Suprapubic skin (tissue), 4 donors: ENCODE measurements at regions not wholly inside any gene's neighbourhood (a gene's known extent, or its start where the extent isn't known, plus 50 kb on each side); places are given as distances from the start of the nearest gene placed in this dataset.

Source experiments
- DNase-seq, 2 donors: peaks; one replicate each; pipeline ENCODE4 v3.0.0-alpha.2; 2019; ENCODE audit warnings: low spot score in 2 of 2
- H3K27ac ChIP-seq: fragments of 200-600 bp; sonication (generic); one replicate; pipeline ENCODE4 v1.5.1; 2019
- H3K27me3 ChIP-seq: fragments of 200-600 bp; sonication (generic); one replicate; pipeline ENCODE4 v1.5.1; 2019
- H3K36me3 ChIP-seq: fragments of 200-600 bp; sonication (generic); one replicate; pipeline ENCODE4 v1.5.1; 2019
- H3K4me1 ChIP-seq: fragments of 200-600 bp; sonication (generic); one replicate; pipeline ENCODE4 v1.5.1; 2019
- H3K4me3 ChIP-seq: fragments of 200-600 bp; sonication (generic); one replicate; pipeline ENCODE4 v1.5.1; 2019; ENCODE audit warnings: mild to moderate bottlenecking
- H3K9me3 ChIP-seq: fragments of 200-600 bp; sonication (generic); one replicate; pipeline ENCODE4 v1.5.1; 2019
- EP300 ChIP-seq: sonication (generic); formaldehyde crosslinking; IDR thresholded peaks from one replicate; pipeline ENCODE4 v1.6.1; 2017; ENCODE audit warnings: antibody characterized with exemption
- POLR2A ChIP-seq, 2 donors: fragments of 450-650 bp; IDR thresholded peaks; one replicate each; pipeline ENCODE4 v1.6.1; 2017; ENCODE audit warnings: antibody characterized with exemption in 2 of 2, mild to moderate bottlenecking in 2 of 2, moderate library complexity in 2 of 2
- POLR2AphosphoS5 ChIP-seq, 3 donors: sonication (generic); formaldehyde crosslinking; IDR thresholded peaks; one replicate each; pipeline ENCODE4 v1.6.1; 2017; ENCODE audit warnings: antibody characterized with exemption in 3 of 3
- WGBS: methylation state at CpG from one replicate; pipeline ENCODE4 v1.1.5; 2018; 5-methylcytosine and 5-hydroxymethylcytosine counted together
- TF ChIP-seq, protein P1 (sequence below), 2 donors: fragments of 200-600 bp in 1 of 2; fragments of 450-650 bp in 1 of 2; sonication (generic) in 1 of 2; IDR thresholded peaks; one replicate each; pipeline ENCODE4 v1.5.1; 2016 to 2019; ENCODE audit warnings: antibody characterized with exemption in 2 of 2, mild to moderate bottlenecking in 1 of 2, moderate library complexity in 1 of 2

DNA sequence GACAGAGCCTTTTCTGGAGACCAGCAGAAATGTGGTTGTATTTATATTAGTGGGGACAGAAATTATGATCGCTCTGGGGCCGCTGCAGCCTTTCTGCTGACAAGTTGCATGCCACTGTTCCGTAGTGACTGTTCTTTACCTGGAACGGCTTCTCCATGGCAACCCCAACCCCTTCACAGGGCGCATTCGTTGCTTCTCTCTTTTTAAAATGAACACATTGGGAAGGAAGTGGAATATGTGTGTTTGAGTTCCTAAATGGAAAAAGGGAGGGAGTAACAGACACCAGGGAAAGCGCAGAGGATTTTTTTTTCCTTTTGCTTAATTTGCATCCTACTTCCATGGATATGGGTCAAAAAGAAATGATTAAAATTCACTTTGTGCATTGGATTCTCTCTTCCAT lies 482.0 kb upstream of the SUCLG2 start:
- H3K27ac ChIP-seq: no peak overlapping the region
- H3K4me3 ChIP-seq: no peak overlapping the region
- no peaks in the 10 kb centered on the region for H3K36me3 ChIP-seq
- H3K4me1 ChIP-seq: no peaks in the 10 kb centered on the region
- WGBS: 54% methylated on average over 7 of the region's 7 CpGs
- H3K9me3 ChIP-seq: peaks cover 3% of the 10 kb centered on the region
- no peak for DNase-seq
- no peaks in the 10 kb centered on the region for H3K27me3 ChIP-seq
- TF ChIP-seq EP300 (no peak), POLR2AphosphoS5 (IDR thresholded peaks at IDR 0.05) (no peak), POLR2A (IDR thresholded peaks at IDR 0.05) (no peak)
- TF ChIP-seq, protein P1, sequence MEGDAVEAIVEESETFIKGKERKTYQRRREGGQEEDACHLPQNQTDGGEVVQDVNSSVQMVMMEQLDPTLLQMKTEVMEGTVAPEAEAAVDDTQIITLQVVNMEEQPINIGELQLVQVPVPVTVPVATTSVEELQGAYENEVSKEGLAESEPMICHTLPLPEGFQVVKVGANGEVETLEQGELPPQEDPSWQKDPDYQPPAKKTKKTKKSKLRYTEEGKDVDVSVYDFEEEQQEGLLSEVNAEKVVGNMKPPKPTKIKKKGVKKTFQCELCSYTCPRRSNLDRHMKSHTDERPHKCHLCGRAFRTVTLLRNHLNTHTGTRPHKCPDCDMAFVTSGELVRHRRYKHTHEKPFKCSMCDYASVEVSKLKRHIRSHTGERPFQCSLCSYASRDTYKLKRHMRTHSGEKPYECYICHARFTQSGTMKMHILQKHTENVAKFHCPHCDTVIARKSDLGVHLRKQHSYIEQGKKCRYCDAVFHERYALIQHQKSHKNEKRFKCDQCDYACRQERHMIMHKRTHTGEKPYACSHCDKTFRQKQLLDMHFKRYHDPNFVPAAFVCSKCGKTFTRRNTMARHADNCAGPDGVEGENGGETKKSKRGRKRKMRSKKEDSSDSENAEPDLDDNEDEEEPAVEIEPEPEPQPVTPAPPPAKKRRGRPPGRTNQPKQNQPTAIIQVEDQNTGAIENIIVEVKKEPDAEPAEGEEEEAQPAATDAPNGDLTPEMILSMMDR (IDR thresholded peaks at IDR 0.05): no peak

DNA sequence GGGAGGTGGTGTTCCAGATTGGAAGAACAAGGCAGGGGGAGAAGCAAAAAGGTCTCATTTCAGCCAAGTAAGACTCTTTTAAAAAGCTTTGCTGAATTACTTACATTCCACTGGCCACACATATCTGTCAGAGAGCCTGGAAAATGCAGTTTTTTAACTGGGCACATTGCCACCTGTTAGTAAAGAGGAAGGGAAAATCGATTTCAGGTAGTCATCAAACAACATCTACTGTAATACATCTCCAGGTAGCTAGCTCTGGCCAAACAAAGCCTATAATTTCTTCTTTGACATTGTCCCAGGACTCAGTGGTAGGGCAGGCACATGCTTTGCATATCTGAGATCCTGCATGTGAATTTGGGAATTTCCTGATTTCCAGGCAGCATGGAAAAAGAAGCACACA lies 480.7 kb upstream of the SUCLG2 start:
- Histone ChIP-seq H3K4me1 (no peaks in the 10 kb centered on the region), H3K9me3 (peaks cover 3% of the 10 kb centered on the region), H3K27me3 (no peaks in the 10 kb centered on the region), H3K4me3 (no peak overlapping the region), H3K27ac (no peak overlapping the region), H3K36me3 (no peaks in the 10 kb centered on the region)
- no peak for DNase-seq
- TF ChIP-seq EP300 (no peak), POLR2AphosphoS5 (IDR thresholded peaks at IDR 0.05) (no peak), POLR2A (IDR thresholded peaks at IDR 0.05) (no peak)
- TF ChIP-seq, protein P1 (IDR thresholded peaks at IDR 0.05): no peak
- 50% methylated on average over 1 of the region's 1 CpG for WGBS

- no peaks in the 10 kb centered on the region for H3K36me3 ChIP-seq
- 75% methylated on average over 3 of the region's 3 CpGs for WGBS
- H3K27me3 ChIP-seq: no peaks in the 10 kb centered on the region
- no peak overlapping the region for H3K4me3 ChIP-seq
- H3K4me1 ChIP-seq: no peaks in the 10 kb centered on the region
- no peak for TF ChIP-seq EP300
- TF ChIP-seq, protein P1 (IDR thresholded peaks at IDR 0.05): no peak
- no peak for TF ChIP-seq POLR2AphosphoS5 (IDR thresholded peaks at IDR 0.05)
- no peak for TF ChIP-seq POLR2A (IDR thresholded peaks at IDR 0.05)
- DNase-seq: no peak
- no peak overlapping the region for H3K27ac ChIP-seq
- H3K9me3 ChIP-seq: peaks cover 3% of the 10 kb centered on the region
These were observed 474.7 kb upstream of the SUCLG2 start for GRCh38 chr3:68129065-68129464.

- TF ChIP-seq EP300 (no peak), POLR2A (IDR thresholded peaks at IDR 0.05) (no peak), POLR2AphosphoS5 (IDR thresholded peaks at IDR 0.05) (no peak)
- TF ChIP-seq, protein P1 (IDR thresholded peaks at IDR 0.05): no peak
- H3K36me3 ChIP-seq: no peaks in the 10 kb centered on the region
- no peak for DNase-seq
- no peak overlapping the region for H3K27ac ChIP-seq
- no peaks in the 10 kb centered on the region for H3K9me3 ChIP-seq
- H3K27me3 ChIP-seq: no peaks in the 10 kb centered on the region
- WGBS: 84% methylated on average over 4 of the region's 4 CpGs
- H3K4me3 ChIP-seq: no peak overlapping the region
- H3K4me1 ChIP-seq: no peaks in the 10 kb centered on the region
These were observed 468.8 kb upstream of the SUCLG2 start for GRCh38 chr3:68123231-68123630.

DNA sequence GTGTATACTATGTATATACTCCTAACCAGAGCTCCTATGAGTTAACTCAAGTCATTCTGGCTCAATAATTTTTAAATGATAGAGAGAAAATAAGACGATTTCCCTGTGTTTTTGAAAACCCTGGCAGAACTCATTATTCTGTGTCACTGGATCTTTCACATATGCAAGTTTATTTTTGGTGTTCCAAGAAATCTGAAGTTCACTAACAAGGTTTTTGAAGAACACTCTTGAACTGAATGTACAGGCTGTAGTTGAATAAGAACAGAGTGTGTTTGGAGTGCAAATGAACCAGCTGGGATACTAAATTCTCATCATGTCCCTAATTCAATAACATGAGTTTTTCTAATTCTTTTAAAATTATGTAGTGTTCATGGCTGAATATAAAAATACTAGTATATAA lies 466.9 kb upstream of the SUCLG2 start:
- H3K9me3 ChIP-seq: no peaks in the 10 kb centered on the region
- no peak overlapping the region for H3K27ac ChIP-seq
- H3K36me3 ChIP-seq: no peaks in the 10 kb centered on the region
- no peaks in the 10 kb centered on the region for H3K4me1 ChIP-seq
- WGBS: 63% methylated on average over 1 of the region's 1 CpG
- no peak for DNase-seq
- H3K27me3 ChIP-seq: no peaks in the 10 kb centered on the region
- H3K4me3 ChIP-seq: no peak overlapping the region
- no peak for TF ChIP-seq POLR2A (IDR thresholded peaks at IDR 0.05)
- TF ChIP-seq EP300: no peak
- no peak for TF ChIP-seq POLR2AphosphoS5 (IDR thresholded peaks at IDR 0.05)
- TF ChIP-seq, protein P1 (IDR thresholded peaks at IDR 0.05): no peak
